ENCODE measurements at regions not wholly inside any gene's neighbourhood (a gene's known extent, or its start where the extent isn't known, plus 50 kb on each side); places are given as distances from the start of the nearest gene placed in this dataset.

DNA sequence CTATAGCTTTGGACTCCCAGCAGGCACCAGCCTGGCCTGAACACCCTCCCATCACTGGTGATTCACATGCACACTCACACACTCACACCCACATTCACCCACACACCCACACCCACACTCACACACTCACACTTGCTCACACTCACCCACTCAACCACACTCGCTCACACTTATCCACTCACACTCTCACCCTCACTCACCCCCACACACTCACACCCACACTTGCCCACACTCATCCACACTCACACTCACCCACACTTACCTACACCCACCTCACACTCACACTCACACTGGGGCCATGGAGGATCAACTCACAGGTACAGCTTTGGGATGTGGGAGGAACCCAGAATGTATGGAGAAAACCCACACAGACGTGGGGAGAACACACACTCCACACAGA is 548.2 kb upstream of the FAT1 start:
- no peak for DNase-seq

DNA sequence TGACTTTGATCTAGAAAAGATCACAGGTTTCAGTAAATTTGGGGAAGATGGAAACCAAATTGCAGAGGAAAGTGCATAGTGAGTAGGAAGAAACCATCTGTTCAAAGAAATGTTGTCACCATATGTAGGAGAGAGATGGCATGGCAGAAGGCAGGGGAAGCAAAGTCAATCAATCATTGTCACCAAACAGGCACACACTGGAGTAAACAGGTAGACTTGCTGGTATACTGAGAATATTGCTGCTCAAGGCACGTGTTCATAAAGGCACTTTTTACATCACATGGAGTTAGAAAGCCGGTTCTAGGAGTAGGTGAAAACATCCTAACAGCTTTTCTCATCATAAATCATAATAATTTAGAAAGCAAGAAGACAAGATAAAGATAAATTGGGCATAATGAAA is 550.5 kb upstream of the FAT1 start:
- DNase-seq, result no peak

DNA sequence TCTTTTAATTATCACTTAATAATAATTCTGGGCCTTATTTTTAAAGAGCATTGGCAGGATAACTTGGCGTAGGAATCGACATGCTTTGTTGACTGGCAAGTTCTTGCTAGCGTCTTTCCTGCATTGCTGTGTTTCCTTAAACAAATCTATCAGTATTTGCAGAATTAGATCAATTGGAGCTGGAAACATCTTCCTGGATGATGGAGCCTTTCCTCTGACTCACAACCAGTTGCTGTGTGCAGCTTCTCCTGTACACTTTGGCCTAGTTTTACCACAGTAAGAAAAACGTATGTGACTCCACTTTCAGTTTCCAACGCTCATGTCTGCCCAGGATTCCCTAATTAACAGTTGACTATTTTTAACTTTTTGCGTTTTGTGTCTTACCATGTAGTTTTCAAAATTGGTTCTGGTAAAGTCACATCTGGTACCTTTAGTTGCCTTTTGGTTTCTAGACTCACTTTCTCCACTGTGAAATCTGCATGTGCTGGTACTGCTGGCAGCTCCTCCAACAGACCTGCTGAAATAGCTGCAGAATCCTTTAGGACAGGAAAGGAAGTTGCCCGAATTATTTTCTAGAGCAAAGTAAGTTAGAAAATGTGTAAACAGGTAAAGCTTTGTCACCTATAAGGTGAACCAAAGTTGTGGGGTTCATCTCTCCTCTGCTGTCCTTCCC is 553.2 kb upstream of the FAT1 start:
- no peak for DNase-seq

DNA sequence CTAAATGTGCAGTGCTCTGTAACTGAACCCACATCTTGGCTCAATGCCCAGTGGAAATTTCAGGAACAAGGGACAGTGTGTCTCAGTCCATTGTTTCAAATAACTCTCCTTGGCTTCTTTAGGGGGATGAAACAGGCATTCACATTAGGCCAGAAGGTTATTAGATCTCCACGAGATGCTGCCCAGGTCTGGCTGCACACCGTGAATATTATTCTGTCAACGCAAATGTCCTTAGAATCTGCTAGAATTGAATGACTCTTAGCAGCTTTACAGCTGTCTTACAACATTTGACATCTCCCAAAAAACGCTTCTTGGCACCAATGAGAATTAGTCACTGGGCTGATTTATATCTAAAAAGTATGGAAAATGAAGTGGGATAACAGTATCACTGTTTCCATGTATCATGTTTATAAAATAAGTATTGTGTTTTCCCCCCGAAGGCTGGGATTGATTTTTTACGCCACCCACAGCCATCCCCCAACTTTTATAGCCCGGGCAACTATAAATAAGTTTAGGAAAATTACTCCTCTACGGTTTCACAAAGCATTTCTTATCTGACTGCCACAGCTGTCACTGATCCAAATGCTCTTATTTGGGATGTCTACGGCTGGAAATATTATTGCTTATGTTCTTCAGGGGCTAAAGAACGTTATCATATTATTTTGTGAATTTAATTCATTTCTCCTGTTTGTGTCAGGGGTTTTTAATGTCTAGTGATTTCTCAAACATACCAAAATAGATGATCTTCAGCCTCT is 559.7 kb upstream of the FAT1 start:
- no peak for DNase-seq

DNA sequence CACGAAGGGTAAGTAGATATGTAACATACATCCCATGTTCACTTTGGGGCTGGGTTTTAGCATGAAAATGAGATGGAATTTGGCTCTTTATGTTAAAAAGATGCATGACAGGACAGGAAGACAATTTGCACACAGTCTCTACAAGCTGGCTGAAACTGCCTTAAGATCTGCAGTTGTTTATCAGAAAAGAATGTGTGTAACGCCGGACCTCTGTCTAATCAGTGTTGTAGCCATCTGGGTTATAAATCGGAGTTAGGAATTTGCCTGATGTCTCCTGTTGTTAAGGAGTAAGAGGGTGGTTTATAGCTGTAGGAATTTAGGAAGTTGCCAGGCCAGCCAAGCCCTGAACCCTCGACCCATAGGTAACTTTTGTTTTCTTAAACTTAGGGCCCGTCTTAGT is 562.9 kb upstream of the FAT1 start:
- DNase-seq, result no peak

DNA sequence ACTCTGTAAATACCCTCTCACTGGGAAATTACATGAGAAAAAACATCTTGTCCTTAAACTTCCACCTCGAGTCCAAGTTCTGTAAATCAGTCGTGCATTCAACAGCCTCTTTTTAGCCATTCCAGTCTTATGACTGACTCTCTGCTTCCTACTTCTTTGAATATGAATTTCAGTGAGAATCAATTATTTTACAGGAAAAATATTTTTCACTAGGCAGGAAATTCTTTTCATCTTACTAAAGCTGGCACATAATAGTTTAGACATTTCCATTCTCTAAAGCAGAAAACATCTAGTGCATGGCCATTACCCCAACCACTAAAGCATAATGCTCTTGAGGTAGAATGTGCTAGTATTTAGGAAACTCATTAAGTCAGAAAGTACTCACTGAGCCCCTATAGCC is 565.7 kb upstream of the FAT1 start:
- no peak for DNase-seq

DNA sequence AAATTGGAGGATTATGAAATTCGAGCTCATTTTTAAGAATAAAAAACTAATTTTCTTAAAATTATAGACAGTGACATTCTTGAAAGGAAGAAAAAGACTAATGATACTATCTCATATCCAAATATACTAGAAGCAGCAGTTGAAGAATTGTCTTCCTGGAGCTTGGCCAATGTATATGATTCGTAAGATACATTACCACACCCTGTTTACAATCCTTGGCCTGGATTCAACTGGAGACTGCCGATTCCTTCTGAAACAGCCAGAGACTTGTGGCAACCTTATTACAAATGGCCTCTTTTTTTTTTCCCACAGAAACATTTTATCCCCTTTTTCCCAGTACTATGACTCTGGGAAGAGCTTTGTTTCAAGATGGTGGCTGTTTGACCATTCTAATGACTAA is 571.2 kb upstream of the FAT1 start:
- DNase-seq, result no peak

DNA sequence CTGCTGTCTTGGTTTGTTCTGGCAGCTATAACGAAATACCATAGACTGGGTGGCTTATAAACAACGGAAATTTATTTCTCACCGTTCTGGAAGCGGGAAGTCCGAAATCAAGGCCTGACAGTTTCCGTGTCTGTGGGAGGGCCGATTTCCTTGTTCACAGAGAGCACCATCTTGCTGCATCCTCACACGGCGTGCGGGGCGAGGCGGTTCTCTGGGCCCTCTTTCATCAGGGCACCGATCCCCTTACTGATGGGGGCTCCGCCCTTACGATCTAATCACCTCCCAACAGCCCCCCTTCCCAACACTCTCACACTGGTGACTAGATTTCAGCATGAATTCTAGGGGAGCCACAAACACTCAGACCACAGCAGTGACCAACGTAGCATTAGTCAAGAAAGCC is 578.3 kb upstream of the FAT1 start:
- DNase-seq, result no peak

DNA sequence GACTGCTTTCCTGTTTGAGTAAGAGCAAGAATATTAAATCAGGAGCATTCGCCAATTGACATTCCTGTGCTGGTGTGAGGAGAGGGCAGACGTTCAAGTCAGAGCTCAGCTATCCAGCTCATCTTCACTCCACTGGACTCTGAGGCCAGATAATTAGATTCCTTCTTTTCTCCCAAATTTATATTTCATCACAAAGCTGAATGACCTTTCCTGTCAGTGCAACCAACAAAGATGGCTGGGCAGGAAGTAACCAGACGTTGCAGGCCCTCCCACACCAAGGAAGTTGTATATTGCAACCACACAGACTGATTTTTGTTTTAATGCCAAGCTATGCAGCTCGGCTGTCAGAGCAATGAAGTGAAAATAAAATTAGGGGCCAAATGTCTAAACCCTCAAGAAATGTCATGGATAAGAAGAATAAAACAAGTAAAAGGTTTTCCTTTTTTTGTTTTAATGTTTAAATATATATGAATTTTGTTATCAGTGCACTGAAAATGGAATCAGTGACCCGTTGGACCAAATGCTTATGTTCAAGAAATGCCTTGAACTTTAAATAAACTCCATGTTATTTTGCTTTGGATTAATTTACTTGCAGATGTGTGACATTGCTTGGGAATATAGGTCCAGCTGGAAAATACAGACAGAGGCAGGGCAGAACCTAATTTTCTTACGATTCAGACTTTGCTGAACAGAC is 578.9 kb upstream of the FAT1 start:
- no peak for DNase-seq

DNA sequence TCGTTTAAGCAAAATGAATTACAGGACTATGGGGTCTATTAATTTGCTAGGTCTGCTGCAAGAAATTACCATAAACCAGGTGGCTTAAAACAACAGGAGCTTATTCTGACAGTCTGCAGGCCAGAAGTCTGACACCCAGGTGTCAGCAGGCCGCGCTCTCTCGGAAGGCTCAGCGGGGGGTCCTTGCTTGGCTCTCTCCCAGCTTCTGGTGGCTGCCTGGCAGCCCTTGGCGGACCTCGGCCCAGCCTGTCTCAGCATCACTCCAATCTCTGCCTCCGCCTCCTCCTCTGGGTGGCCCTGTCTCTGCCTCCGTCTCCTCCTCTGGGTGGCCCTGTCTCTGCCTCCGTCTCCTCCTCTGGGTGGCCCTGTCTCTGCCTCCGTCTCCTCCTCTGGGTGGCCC is 580.5 kb upstream of the FAT1 start:
- no peak for DNase-seq

DNA sequence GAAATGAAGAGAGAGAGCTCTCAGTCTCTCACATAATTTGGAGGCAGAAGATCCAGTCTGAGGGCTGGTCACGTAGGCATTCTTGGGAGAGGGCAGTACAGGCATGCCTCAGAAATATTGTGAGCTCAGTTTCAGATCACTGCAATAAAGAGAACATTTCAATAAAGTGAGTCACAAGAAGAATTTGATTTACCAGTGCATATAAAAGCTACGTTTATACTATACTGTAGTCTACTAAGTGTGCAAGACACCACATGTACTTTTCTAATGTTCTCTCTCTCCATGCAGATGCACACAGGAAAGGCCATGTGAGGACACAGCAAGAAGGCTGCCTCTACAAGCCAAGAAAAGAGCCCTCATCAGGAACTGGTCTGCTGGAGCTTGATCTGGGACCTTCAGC is 583.5 kb upstream of the FAT1 start:
- no peak for DNase-seq

DNA sequence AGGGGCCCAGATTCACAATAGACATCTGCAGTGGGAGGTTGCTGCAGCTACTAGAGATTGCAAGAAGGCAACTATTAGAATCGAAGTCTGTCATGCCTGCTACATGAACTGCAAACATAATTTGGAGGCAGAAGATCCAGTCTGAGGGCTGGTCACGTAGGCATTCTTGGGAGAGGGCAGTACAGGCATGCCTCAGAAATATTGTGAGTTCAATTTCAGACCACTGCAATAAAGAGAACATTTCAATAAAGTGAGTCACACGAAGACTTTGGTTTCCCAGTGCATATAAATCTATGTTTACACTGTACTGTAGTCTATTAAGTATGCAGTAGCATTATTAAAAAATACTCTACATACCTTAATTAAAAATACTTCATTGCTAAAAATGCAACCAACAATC is 585.8 kb upstream of the FAT1 start:
- DNase-seq, result no peak

DNA sequence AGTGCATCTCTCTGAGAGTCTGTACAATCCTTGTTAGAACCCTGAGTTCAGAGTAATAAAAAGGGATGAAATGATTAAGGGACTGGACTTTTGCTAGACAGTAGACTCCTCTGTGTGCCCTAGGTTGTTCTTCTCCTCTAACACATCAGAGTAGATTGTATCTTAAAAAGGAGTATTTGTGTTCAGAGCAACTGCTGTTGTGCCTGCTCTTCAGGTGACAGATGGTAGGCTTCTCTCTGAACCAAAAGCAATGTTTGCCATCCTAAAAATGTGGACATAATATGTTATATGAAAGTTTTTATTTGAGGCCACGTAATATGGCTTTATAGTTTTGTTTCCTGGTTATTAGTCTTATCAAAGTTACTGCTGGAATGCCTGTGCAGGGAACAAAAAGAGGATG is 588.6 kb upstream of the FAT1 start:
- no peak for DNase-seq

DNA sequence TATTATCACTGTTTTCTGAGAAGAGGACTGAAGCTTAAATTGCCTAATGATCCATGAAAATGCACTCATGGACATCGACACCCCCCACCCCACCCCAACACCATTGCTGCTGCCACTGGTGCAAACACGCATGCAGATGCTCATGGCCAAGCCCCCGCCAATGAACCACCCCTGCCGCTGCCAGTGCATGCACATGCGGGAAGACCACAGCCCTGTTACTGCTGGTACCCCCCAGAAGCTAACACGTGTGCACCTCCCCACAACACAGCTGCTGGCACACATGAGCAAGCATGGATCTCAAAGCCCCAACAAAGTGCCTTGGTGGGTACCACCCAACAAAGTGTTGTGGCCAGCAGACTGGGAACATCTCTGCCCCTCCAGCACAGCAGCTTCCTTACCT is 594.1 kb upstream of the FAT1 start:
- no peak for DNase-seq

DNA sequence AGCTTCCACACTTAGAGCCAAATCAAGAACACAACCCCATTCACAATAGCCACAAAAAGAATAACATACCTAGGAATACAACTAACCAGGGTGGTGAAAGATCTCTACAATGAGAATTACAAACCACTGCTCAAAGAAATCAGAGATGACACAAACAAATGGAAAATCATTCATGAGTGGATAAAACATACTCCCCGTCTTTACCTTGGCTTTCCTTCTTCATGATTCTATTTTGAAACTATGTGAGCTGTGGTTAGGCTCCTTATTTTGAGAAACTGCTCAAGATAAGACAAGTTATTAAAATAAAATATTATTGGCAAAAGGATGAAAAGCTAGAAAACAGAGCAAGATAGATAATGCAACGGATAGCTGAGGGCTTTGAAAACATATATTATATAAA is 598.1 kb upstream of the FAT1 start:
- no peak for DNase-seq

DNA sequence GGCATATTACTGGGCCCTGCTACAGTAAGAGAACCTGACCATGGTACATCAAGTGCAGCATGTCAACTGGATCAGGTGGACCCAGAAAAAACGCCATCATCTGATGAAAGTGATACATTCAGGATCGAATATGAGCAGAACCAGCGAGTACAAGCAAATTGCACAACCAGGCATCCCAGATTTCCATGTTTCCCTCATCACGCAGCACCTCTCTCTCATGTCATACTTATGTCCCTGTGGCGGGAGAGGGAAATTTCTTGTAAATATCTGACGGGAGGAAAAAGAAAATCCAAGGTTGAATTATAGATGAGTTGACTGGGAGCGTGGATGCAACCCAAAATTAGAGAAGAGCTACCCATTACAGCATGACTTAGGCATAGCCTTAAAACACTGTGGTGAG is 608.5 kb upstream of the FAT1 start:
- no peak for DNase-seq

DNA sequence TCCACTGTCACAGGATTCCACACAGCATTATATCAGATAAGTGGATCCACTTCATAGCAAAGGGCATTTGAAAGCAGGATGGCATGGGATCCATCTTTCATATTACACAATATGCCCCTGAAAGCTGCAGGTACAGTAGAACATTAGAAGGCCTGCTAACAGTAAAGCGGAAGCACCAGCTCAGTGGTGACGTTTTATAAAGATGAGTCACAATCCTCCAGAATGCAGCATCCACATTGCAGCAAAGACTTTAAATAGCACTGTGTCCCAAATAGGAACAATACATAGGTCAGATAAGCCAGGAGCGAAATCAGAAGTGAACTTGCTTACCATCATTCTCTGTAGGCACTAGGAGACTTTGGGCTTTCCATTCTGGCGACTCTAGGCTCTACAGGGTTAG is 609.5 kb upstream of the FAT1 start:
- DNase-seq, result no peak

DNA sequence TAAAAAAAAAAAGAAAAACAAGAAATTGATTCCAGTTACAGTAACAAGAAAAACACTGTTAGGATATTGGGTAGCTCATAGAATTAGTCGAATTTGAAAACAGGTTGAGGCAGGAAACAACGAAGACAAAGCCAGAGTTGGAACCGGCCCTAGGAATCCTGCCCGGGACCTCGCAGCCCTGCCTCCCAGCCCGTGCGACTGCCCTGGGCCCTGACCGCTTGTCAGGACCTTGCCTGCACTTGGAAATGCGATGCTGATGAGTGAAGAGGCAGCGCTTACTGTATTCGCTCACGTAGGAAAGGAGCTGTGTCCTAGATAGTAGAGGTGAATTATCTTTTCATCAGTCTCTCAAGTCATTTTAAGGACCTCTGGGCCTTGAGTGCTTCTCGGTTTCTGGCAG is 611.7 kb upstream of the FAT1 start:
- no peak for DNase-seq

DNA sequence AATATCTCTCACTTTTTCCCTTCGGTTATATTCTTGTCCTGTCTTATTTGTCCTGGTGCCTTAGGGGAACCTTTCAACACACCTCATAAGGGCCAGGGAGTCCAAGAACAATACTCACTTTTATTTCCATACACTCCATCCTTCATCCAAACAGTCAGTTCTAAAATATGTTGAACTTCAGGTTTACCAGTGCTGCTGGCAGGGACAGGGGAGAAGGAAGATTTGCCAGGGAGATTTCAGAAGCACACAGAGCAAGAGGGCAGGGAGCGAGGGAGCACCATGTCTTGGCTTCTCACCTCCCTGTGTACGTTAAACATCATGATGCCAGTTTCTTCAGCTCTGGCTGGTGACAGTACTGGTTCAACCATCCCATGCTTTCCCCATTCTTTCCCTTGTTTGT is 631.1 kb upstream of the FAT1 start:
- DNase-seq, result no peak

DNA sequence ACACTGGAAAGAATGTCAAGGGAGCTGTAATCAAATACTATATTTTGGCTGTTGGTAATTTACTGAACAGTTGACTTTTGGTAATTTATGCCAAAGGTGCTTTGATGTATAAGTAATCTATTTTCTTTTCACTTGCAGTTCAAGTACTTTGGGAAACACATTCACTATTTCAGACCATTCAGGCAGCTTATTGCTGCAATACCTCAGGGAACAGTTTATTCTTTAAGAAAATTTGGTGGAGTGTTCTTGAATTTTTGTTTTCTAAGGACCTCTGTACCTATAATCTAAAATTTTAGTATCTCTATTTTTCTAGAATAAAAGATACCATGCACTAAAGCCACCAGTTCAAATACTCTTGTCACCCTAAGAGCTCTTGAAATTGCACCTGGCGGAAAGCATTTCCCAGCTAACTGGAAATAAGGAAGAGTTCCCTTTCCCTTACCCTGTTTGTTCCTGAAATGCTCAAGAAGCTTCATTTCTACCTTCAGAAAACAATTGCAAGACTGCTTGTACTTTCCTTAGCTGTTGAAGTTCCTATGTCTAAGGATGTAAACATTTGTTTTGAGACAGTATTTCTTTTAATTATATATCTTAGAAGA is 633.5 kb upstream of the FAT1 start:
- DNase-seq, result no peak

DNA sequence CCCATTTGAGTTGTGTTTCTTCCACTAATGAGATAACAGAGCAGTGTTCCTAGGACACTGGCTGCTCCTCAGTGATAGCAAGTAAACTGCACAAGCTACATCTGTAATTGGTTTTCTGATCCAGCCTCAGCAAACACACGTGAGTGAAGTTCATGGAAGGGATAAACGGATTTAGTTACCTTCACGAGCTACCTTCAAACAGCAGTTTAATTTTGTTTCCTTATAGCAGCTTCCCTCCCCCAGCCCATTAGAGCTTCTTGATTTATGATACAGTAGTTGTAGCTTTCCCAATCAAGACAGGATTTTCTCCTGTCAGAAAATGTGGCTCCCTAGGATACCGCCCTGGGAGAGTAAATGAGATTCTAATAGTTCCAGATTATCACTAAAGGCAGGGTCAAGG is 634.2 kb upstream of the FAT1 start:
- no peak for DNase-seq

DNA sequence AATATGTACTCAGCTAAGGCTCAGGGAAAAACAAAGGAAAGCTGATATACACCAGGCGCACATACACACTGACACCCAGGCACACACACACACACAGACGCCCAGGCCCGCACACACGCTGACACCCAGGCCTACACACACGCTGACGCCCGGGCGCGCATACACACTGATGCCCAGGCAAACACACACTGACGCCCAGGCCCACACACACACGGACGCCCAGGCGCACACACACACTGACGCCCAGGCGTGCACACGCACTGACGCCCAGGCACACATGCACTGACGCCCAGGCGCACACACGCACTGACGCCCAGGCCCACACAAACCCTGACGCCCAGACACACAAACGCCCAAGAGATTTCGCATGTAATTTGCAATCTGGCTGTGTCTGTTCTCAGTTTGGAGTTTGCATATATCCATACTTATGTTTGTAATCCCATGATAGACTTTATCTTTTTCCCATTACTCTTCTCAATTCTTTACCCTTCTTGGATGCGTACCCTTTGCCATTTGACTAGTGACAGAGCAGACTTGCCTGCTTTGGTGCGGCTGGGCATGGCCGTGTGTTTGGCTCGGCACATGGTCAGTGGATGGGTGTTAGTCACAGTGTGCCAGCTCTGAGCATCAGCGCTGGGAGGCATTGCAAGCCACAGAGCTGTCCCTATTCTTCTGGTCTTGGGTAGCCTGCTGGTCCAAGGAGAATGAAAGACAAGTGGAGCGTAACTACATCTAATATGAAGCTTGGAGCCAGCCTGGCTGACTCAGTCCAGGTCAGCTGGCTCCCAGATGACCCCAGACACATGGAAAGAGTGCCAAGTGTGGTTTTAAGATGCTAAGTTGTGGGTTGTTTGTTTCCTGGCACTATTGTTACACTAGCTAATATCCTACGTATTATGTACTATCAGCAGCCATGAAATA is 632.4 kb upstream of the ZFP42 start:
- no peak for DNase-seq

DNA sequence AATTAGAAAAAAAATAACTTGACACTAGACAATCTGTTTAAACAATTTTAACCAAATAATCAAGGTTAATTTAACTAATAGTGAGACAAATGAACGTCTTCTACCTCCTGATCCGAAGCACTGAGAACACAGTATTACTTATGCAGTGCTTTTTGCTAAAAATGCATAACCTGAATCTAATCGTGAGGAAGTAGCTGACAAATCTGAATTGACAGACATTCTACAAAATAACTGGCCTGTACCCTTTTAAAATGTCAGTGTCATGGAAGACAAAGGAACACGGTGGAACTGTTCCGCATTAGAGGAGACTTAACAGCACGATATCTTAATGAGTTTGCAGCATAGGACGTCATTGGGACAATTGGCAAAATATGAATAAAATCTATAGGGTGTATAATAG is 631.2 kb upstream of the ZFP42 start:
- no peak for DNase-seq
